ENCODE measurements at regions not wholly inside any gene's neighbourhood (a gene's known extent, or its start where the extent isn't known, plus 50 kb on each side); places are given as distances from the start of the nearest gene placed in this dataset.
"Not testable (repeated sequence)": the region's sequence is repeated elsewhere in the genome, so short reads cannot be mapped to it uniquely, and the experiment has no call there.

DNA sequence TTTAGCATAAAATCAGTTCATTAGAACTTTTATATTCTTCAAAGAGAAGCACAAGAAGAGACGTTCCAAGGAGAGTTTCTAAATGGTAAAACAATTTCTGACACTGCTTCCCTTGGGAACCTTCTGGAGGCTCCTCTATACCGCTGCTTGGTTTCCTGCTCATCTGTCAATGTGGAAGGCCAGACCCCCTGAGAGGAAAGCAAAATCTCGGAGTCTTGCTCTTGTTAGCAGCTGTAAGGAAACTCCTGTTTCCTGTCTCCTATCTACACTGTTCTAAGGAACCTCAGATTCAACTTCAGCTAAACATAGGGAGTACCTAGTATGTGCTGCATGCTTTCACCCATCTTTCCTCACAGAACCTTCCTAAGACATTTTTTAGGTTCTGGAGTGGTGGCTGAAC is 322.2 kb downstream of the BMPER start:
- TF ChIP-seq, protein P1, sequence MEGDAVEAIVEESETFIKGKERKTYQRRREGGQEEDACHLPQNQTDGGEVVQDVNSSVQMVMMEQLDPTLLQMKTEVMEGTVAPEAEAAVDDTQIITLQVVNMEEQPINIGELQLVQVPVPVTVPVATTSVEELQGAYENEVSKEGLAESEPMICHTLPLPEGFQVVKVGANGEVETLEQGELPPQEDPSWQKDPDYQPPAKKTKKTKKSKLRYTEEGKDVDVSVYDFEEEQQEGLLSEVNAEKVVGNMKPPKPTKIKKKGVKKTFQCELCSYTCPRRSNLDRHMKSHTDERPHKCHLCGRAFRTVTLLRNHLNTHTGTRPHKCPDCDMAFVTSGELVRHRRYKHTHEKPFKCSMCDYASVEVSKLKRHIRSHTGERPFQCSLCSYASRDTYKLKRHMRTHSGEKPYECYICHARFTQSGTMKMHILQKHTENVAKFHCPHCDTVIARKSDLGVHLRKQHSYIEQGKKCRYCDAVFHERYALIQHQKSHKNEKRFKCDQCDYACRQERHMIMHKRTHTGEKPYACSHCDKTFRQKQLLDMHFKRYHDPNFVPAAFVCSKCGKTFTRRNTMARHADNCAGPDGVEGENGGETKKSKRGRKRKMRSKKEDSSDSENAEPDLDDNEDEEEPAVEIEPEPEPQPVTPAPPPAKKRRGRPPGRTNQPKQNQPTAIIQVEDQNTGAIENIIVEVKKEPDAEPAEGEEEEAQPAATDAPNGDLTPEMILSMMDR (IDR thresholded peaks at IDR 0.05; ENCODE audit: low read depth, low read length): no peak

DNA sequence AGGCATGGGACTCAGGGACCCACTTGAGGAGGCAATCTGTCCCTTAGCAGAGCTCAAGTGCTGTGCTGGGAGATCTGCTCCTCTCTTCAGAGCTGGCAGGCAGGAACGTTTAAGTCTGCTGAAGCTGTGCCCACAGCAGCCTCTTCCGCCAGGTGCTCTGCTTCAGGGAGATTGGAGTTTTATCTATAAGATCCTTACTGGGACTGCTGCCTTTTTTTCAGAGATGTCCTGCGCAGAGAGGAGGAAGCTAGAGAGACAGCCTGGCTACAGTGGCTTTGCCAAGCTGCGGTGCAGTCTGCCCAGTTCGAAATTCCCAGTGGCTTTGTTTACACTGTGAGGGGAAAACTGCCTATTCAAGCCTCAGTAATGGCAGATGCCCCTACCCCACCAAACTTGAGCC is 329.8 kb downstream of the BMPER start:
- H3K4me1 ChIP-seq (ENCODE audit: low read depth); H3K36me3 ChIP-seq; H3K27me3 ChIP-seq; H3K4me3 ChIP-seq; H3K27ac ChIP-seq; H3K9me3 ChIP-seq (ENCODE audit: low read depth); DNase-seq (ENCODE audit: low read depth in 1 of 2, low spot score in 1 of 2): not testable (repeated sequence)

More for the DNA sequence above, 322.2 kb downstream of the BMPER start:
- Histone ChIP-seq H3K36me3 (no peaks in the 10 kb centered on the region), H3K27ac (no peak overlapping the region), H3K27me3 (no peaks in the 10 kb centered on the region), H3K4me1 (ENCODE audit: low read depth) (no peaks in the 10 kb centered on the region), H3K9me3 (ENCODE audit: low read depth) (no peaks in the 10 kb centered on the region), H3K4me3 (no peak overlapping the region)
- DNase-seq (ENCODE audit: low read depth in 1 of 2, low spot score in 1 of 2): peak in 1 of 2 donors; percentile 38

DNA sequence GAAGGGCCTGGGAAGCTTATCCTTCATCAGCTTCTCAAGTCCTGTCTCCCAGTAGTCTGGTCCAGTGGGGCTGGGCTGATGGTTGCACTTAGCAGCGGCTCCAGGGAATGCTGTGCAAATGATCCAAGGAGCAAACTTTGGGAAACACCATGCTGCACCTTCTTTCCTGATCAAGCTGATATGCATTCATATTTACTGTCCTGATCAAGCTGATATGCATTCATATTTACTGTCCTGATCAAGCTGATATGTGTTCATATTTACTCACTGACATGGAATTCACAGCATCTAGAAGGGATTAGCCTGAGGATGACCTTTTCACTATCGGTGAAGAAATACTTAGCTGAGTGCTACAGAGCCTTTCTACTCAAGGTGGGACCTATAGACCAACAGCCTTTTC is 330.7 kb downstream of the BMPER start:
- no peak overlapping the region for H3K27ac ChIP-seq
- H3K27me3 ChIP-seq: no peaks in the 10 kb centered on the region
- no peak for DNase-seq (ENCODE audit: low read depth in 1 of 2, low spot score in 1 of 2)
- H3K36me3 ChIP-seq: no peaks in the 10 kb centered on the region
- H3K9me3 ChIP-seq (ENCODE audit: low read depth): no peaks in the 10 kb centered on the region
- H3K4me1 ChIP-seq (ENCODE audit: low read depth): no peaks in the 10 kb centered on the region
- no peak overlapping the region for H3K4me3 ChIP-seq
- TF ChIP-seq, protein P1 (IDR thresholded peaks at IDR 0.05; ENCODE audit: low read depth, low read length): no peak

DNA sequence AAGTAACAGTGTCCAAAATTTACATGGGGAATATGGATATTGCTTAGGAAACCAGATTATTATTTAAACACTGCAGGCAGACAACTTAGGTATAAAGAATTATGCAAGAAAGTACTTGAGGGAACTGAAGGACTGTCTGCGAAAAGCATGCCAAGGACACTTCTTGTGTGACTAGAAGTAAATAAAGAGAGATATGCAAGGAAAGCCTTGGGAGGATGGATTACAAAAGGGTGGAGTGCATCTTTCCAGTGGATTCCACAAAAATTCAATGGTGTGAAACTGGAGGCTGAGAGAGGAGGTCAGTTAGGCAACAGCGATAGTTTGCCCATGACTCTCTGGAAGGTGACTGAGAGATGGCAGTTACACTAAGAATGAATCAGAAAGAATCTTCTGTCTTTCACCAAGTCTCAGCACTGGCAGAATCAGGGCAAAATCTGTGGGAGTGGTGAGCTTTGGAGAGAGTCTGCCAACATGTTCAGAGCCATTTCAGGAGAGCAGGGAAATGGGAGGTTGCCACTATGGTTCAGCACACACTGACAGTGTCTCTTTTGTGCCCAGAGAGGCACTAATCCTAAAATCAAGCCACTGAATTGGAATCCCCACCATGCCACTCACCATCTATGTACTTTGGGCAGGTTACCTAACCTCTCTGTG is 331.6 kb downstream of the BMPER start:
- H3K9me3 ChIP-seq (ENCODE audit: low read depth): no peaks in the 10 kb centered on the region
- no peak overlapping the region for H3K4me3 ChIP-seq
- no peak overlapping the region for H3K27ac ChIP-seq
- no peaks in the 10 kb centered on the region for H3K27me3 ChIP-seq
- no peaks in the 10 kb centered on the region for H3K4me1 ChIP-seq (ENCODE audit: low read depth)
- no peak for DNase-seq (ENCODE audit: low read depth in 1 of 2, low spot score in 1 of 2)
- no peaks in the 10 kb centered on the region for H3K36me3 ChIP-seq
- TF ChIP-seq, protein P1 (IDR thresholded peaks at IDR 0.05; ENCODE audit: low read depth, low read length): no peak

DNA sequence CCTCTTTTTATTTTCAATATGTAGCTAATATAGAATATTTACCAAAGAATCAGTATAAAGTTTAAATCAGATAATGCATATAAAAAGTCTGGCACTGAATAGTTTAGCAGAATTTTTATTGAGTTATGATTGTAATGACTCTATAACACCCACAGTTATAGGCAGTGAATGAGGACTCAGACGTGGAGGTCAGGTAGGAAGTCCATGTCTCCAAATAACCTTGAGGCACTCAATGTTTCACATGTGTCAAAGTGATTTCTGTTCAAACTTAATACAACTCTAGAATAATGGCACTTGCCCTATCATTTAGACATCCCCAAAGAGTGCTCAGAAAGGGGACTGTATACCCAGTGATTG is 332.1 kb downstream of the BMPER start:
- TF ChIP-seq, protein P1 (IDR thresholded peaks at IDR 0.05; ENCODE audit: low read depth, low read length): no peak
- Histone ChIP-seq H3K4me1 (ENCODE audit: low read depth) (no peaks in the 10 kb centered on the region), H3K9me3 (ENCODE audit: low read depth) (no peaks in the 10 kb centered on the region), H3K27me3 (no peaks in the 10 kb centered on the region), H3K4me3 (no peak overlapping the region), H3K27ac (no peak overlapping the region), H3K36me3 (no peaks in the 10 kb centered on the region)
- no peak for DNase-seq (ENCODE audit: low read depth in 1 of 2, low spot score in 1 of 2)

DNA sequence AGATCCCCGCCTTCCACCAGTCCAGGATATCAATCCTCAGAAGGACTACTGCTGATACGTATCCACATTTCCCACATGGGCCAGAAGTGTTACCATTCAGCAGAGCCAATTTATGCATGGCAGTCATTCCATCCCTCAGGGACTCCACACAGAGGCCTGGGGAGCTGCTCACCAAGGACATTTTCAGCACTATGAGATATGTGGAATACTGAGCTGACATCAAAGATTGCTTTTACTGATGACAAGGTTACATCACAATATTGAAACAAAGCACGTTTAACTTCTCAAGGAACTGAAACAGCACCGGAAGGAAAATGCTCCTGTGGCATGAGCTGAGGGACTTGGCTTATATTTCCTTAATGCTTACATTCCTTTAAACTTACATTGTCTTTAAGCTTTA is 335.1 kb downstream of the BMPER start:
- H3K27ac ChIP-seq: no peak overlapping the region
- DNase-seq (ENCODE audit: low read depth in 1 of 2, low spot score in 1 of 2): peak in 1 of 2 donors; percentile 22
- H3K4me3 ChIP-seq: no peak overlapping the region
- no peaks in the 10 kb centered on the region for H3K27me3 ChIP-seq
- H3K9me3 ChIP-seq (ENCODE audit: low read depth): no peaks in the 10 kb centered on the region
- no peaks in the 10 kb centered on the region for H3K4me1 ChIP-seq (ENCODE audit: low read depth)
- no peaks in the 10 kb centered on the region for H3K36me3 ChIP-seq
- TF ChIP-seq, protein P1 (IDR thresholded peaks at IDR 0.05; ENCODE audit: low read depth, low read length): no peak

Data from cardiac muscle cell (in vitro differentiated cells and primary cell).